ENCODE measurements at regions not wholly inside any gene's neighbourhood (a gene's known extent, or its start where the extent isn't known, plus 50 kb on each side); places are given as distances from the start of the nearest gene placed in this dataset.

DNA sequence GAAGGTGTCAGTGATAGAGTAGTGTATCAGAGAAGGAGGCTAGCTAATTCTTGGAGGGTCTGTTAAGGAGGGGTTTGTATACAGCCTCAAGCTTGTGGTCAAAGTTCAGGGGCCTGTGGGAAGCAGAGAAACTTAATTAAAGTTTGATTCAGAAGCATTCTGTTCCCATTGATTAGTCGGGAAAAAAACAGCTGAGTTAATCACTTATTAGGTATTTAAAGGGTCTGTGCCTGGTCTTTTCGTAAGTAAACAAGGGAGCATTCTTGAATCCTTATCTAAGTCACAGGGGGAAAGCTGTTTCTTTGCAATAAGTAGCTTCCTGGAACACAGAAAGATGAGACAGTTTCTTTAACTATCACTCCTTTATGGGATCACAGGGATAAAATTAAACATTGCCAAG lies 492.1 kb downstream of the PCDH10 start:
- DNase-seq (no peak), ATAC-seq (no peak)
- H3K36me3 ChIP-seq (ENCODE audit: low read depth, low read length), result no peaks in the 10 kb centered on the region
- no peak overlapping the region for H3K4me2 ChIP-seq (ENCODE audit: low read length)
- intact Hi-C loops (cut with micrococcal nuclease), result no loop called here
- H3K27ac ChIP-seq (ENCODE audit: low read length), result no peak overlapping the region
- no peaks in the 10 kb centered on the region for H3K27me3 ChIP-seq (ENCODE audit: low read length)
- no peak overlapping the region for H3K9ac ChIP-seq (ENCODE audit: low read length)
- no TSS peak for BruUV-seq (replicated peaks)
- H3K9me2 ChIP-seq (replicated peaks; ENCODE audit: low read length), result no peaks in the 10 kb centered on the region
- TF ChIP-seq, protein P1, sequence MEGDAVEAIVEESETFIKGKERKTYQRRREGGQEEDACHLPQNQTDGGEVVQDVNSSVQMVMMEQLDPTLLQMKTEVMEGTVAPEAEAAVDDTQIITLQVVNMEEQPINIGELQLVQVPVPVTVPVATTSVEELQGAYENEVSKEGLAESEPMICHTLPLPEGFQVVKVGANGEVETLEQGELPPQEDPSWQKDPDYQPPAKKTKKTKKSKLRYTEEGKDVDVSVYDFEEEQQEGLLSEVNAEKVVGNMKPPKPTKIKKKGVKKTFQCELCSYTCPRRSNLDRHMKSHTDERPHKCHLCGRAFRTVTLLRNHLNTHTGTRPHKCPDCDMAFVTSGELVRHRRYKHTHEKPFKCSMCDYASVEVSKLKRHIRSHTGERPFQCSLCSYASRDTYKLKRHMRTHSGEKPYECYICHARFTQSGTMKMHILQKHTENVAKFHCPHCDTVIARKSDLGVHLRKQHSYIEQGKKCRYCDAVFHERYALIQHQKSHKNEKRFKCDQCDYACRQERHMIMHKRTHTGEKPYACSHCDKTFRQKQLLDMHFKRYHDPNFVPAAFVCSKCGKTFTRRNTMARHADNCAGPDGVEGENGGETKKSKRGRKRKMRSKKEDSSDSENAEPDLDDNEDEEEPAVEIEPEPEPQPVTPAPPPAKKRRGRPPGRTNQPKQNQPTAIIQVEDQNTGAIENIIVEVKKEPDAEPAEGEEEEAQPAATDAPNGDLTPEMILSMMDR (conservative IDR thresholded peaks at IDR 0.05; ENCODE audit: low read depth, low read length), result no peak
- TF ChIP-seq EZH2phosphoT487 (IDR thresholded peaks at IDR 0.05; ENCODE audit: borderline replicate concordance, low read length), result no peak
- TF ChIP-seq EZH2 (IDR thresholded peaks at IDR 0.05; ENCODE audit: low read length, unreplicated experiment), result no peak
- H3K9me3 ChIP-seq (ENCODE audit: low read length), result no peaks in the 10 kb centered on the region
- ChIA-PET CTCF (no interaction called here), POLR2A (ENCODE audit: unreplicated experiment) (no interaction called here)
- no peak overlapping the region for H3K4me3 ChIP-seq (ENCODE audit: low read length)
- no peaks in the 10 kb centered on the region for H3K4me1 ChIP-seq (ENCODE audit: insufficient read depth, low read length)
- H4K20me1 ChIP-seq (ENCODE audit: low read length), result no peaks in the 10 kb centered on the region
- no peak overlapping the region for H2AFZ ChIP-seq (ENCODE audit: low read length)
- H3K79me2 ChIP-seq (ENCODE audit: low read length), result no peaks in the 10 kb centered on the region
- H3F3A ChIP-seq (ENCODE audit: low read length, unreplicated experiment), result no peaks in the 10 kb centered on the region

DNA sequence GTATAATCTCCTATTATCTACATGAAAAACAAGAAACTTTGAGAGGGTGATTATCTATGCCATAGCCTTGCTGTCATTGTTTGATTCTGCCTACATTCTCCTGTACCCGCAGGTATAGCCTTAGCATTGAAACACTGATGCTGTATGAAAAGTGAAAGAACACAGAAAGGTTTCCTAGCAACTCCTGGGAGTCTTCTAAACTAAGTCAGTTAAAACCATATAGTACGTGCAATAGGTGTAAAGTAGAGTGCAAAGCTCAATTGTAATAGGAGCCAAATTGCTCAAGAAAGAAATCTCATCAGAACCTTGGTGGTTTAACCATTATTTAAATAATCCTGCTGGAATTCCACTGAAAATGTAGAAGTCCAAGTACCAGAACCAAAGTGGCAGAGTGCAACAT lies 489.7 kb downstream of the PCDH10 start:
- Histone ChIP-seq H3K4me3 (ENCODE audit: low read length) (no peak overlapping the region), H3K27me3 (ENCODE audit: low read length) (no peaks in the 10 kb centered on the region), H3K4me1 (ENCODE audit: insufficient read depth, low read length) (no peaks in the 10 kb centered on the region), H3F3A (ENCODE audit: low read length, unreplicated experiment) (no peaks in the 10 kb centered on the region), H3K9me2 (replicated peaks; ENCODE audit: low read length) (no peaks in the 10 kb centered on the region), H3K79me2 (ENCODE audit: low read length) (no peaks in the 10 kb centered on the region), H4K20me1 (ENCODE audit: low read length) (no peaks in the 10 kb centered on the region), H2AFZ (ENCODE audit: low read length) (no peak overlapping the region), H3K9ac (ENCODE audit: low read length) (no peak overlapping the region), H3K27ac (ENCODE audit: low read length) (no peak overlapping the region), H3K4me2 (ENCODE audit: low read length) (no peak overlapping the region), H3K36me3 (ENCODE audit: low read depth, low read length) (no peaks in the 10 kb centered on the region), H3K9me3 (ENCODE audit: low read length) (no peaks in the 10 kb centered on the region)
- no peak for DNase-seq
- BruUV-seq (replicated peaks), result no TSS peak
- POLR2A ChIA-PET (ENCODE audit: unreplicated experiment), result no interaction called here
- CTCF ChIA-PET, result interaction anchor here (0.6 kb wide), 1 partner anchor 314 kb away, joined by 5 read pairs; no protein-coding TSS in a partner anchor
- no peak for TF ChIP-seq EZH2 (IDR thresholded peaks at IDR 0.05; ENCODE audit: low read length, unreplicated experiment)
- TF ChIP-seq, protein P1 (conservative IDR thresholded peaks at IDR 0.05; ENCODE audit: low read depth, low read length), result no peak
- TF ChIP-seq EZH2phosphoT487 (IDR thresholded peaks at IDR 0.05; ENCODE audit: borderline replicate concordance, low read length), result no peak
- intact Hi-C loops (cut with micrococcal nuclease), result no loop called here
- no peak for ATAC-seq

DNA sequence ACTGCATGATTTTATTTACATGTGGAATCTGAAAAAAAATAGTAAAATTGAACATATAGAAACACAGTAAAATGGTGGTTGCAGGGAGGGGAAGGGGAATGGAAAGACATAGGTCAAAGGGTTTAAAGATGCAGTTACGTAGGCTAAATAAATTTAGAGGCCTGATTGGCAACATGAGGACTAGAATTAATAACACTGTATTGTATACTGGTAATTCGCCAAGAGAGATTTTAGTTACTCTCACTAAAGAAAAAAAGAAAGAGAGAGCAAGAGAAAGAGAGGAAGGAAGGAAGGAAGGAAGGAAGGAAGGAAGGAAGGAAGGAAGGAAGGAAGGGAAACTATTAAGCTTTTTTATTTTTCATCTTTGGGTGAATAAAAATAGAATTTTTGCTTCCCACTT lies 488.1 kb downstream of the PCDH10 start:
- H3K4me1 ChIP-seq (ENCODE audit: insufficient read depth, low read length), result no peaks in the 10 kb centered on the region
- H3K36me3 ChIP-seq (ENCODE audit: low read depth, low read length), result no peaks in the 10 kb centered on the region
- ChIA-PET CTCF (no interaction called here), POLR2A (ENCODE audit: unreplicated experiment) (no interaction called here)
- no peak for TF ChIP-seq EZH2 (IDR thresholded peaks at IDR 0.05; ENCODE audit: low read length, unreplicated experiment)
- TF ChIP-seq, protein P1 (conservative IDR thresholded peaks at IDR 0.05; ENCODE audit: low read depth, low read length), result no peak
- no peak for TF ChIP-seq EZH2phosphoT487 (IDR thresholded peaks at IDR 0.05; ENCODE audit: borderline replicate concordance, low read length)
- H3K79me2 ChIP-seq (ENCODE audit: low read length), result no peaks in the 10 kb centered on the region
- DNase-seq (no peak), ATAC-seq (no peak)
- H3K4me2 ChIP-seq (ENCODE audit: low read length), result no peak overlapping the region
- H3K27me3 ChIP-seq (ENCODE audit: low read length), result no peaks in the 10 kb centered on the region
- no peaks in the 10 kb centered on the region for H3K9me2 ChIP-seq (replicated peaks; ENCODE audit: low read length)
- no TSS peak for BruUV-seq (replicated peaks)
- H4K20me1 ChIP-seq (ENCODE audit: low read length), result no peaks in the 10 kb centered on the region
- H3K9ac ChIP-seq (ENCODE audit: low read length), result no peak overlapping the region
- no peaks in the 10 kb centered on the region for H3F3A ChIP-seq (ENCODE audit: low read length, unreplicated experiment)
- H2AFZ ChIP-seq (ENCODE audit: low read length), result no peak overlapping the region
- H3K27ac ChIP-seq (ENCODE audit: low read length), result no peak overlapping the region
- intact Hi-C loops (cut with micrococcal nuclease), result no loop called here
- no peaks in the 10 kb centered on the region for H3K9me3 ChIP-seq (ENCODE audit: low read length)
- no peak overlapping the region for H3K4me3 ChIP-seq (ENCODE audit: low read length)

Data from PC-3 (cell line).